ENCODE measurements at regions not wholly inside any gene's neighbourhood (a gene's known extent, or its start where the extent isn't known, plus 50 kb on each side); places are given as distances from the start of the nearest gene placed in this dataset.
A peak's percentile ranks its signal among the peaks of the same experiment; 100 is the strongest.

- no peak for DNase-seq
Observed at GRCh38 chr13:99027661-99028425, 50.0 kb upstream of the DOCK9 start.

GRCh38 chr13:99028890-99029289, 51.0 kb upstream of the DOCK9 start:
- DNase-seq = peak in 1 of 2 experiments; percentile 7

GRCh38 chr13:99029576-99029975, 51.7 kb upstream of the DOCK9 start:
- DNase-seq = no peak

DNA sequence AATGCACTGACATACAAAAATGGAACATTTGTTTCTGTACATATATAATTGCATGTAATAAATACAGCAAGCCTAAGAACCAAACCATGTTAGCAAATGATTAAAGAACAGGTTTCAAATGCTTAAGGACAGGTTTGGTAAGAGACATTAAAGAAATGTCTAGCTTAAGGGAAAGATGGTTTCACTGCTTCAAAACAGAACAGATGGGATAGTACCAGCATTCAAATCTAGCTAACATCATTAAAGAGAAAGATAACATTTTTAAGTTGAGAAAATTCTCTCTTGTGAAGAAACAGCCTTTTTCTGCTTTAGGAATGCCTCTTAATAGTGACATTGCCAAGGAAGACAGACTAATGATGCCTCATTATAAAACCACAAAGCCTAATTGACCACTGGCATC, 52.5 kb upstream of the DOCK9 start:
- DNase-seq = no peak

- no peak for DNase-seq
Observed at GRCh38 chr13:99031832-99032231, 54.0 kb upstream of the DOCK9 start.

GRCh38 chr13:99033814-99034213, 56.0 kb upstream of the DOCK9 start:
- DNase-seq = peak in 1 of 2 experiments; percentile 38

GRCh38 chr13:99034333-99035085, 56.6 kb upstream of the DOCK9 start:
- DNase-seq = no peak

DNA sequence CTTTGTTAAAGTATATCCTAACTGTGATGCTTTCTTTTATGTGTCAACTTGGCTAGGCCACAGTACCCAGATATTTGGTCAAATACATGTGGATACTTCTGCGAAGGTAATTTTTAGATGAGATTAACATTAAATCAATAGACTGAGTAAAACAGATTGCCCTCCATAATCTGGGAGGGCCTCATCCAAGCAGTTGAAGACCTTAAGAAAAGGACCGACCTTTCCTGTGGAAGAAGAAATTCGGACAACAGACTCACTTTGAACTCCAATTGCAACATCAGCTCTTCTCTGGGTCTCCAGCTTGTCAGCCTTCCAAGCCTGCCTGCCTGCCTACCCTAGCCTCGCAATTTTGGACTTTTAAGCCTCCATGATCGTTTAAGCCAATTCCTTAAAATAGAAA, 57.9 kb upstream of the DOCK9 start:
- no peak for DNase-seq

DNA sequence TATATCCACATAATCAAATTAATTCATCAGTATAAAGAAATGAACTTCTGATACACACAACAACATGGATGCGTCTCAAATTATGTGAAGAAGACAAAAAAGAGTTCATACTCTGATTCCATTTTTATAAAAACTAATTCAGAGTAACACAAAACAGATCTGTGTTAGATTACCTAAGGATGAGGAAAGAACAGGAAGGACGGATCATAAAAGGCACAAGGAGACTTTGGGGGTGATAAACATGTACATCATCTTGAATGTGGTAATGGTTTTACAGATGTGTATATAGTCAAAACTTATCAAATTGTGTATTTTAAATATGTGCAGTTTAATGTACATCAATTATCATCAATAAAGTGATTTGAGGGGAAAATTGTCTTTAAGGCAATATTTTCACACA, 59.9 kb upstream of the DOCK9 start:
- DNase-seq = no peak

DNA sequence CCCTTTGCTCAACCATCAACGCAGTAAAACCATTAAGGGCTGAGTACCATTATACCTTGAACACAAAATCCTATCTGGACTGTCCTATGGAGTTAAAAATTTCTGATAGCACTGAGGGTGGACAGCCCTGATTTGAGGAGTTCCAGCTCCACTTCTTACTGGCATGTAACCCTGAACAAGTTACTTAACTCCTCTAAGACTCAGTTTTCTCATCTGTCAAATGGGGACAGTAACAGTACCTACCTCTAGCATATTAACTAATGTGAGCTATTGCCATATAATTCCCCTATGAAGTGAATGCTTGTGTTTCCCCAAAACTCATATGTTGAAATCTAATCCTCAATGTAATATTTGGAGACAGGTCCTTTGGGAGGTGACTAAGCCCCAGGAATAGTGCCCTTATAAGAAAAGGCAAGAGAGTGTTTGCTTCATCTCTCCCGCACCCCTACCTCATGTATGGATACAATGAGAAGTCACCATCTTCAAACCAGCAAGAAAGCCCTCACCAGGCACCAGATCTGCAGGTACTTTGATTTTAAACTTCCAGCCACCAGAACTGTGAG, 61.9 kb upstream of the DOCK9 start:
- no peak for DNase-seq

- no peak for DNase-seq
Observed at GRCh38 chr13:99040536-99041131, 62.8 kb upstream of the DOCK9 start.

DNA sequence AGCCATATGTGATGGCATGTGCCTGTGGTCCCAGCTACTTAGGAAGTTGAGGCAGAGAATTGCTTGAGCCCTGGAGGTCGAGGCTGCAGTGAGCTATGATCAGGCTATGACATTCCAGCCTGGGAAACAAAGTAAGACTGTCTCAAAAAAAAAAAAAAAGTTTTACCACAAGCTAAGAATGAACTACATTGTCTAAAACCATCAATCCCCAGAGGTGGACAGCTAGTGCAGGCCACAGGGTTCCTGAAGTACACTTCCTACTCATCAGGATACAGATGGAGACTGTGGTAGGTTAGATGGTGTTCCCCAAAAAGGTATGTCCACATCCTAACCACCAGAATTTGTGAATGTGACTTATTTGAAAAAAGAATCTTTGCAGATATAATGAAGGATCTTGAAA, 63.5 kb upstream of the DOCK9 start:
- no peak for DNase-seq

- no peak for DNase-seq
Observed at GRCh38 chr13:99041788-99042187, 63.9 kb upstream of the DOCK9 start.

DNA sequence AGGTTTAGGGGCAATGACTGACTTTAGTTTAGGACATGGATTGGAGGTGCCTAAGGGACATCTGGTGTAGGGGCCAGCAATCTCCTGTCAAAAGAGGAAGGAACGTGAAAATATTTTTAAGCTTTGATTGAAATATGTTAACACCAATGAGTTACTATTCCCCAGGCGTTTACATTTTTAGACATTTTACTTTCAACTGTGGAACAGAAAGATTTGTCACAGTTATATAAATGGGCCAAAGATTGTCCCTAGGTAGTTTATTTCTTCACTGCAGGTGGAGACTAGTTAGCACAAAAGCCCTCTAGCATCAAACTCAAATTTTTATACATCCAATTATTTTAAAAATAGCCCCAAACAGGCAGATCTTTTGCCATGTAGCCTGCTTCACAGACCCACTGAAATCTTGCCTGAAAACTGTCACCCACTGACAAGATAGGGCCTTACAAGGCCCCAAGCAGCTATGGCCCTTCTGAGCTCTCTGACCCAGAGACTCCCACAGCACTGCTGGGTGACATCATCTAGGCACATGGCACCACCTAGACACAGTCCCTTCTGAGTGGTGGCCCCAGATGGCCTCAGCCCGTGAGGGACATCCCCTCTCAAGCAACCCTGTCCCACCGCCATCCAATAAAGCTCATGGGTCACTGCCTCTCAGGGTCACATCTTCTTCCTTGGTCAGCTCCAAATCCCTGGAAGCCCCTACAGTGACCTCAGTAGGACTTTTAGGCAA, 64.8 kb upstream of the DOCK9 start:
- no peak for DNase-seq

DNA sequence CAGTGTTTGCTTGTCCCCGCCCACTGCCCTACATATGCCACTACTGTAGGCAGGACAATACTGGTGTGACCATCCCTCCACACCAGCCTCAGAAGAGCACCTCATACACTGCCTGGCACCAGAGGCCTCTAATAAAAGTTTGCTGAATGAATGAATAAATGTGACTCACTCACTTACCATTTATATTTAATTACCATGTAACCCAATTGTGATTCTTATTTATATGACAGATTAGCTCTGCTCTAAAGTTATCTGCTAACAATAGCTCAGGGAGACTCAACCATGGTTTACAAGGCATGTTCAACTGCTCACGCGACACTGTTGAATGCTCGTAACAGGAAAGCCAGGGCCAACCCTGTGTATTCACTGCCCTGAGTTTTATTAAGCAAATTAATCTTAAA, 66.0 kb upstream of the DOCK9 start:
- DNase-seq = no peak

DNA sequence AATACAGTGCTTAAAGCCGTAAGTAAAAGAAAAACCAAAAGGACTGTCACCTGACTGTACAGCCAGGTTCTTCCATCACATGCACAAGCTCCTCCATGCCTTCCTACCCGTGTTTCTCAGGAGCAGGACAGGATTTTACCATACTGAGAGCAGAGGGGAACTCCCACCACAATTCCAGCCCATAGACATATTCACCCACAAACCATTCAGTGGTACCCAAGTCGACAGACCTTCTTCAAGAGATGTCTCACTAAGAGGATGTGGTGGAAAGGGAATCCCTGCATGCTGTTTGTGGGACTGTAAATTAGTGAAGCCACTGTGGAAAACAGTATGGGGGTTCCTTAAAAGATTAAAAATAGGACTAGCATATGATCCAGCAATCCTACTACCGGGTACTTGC, 66.9 kb upstream of the DOCK9 start:
- DNase-seq = no peak

- no peak for DNase-seq
Observed at GRCh38 chr13:99045396-99045795, 67.5 kb upstream of the DOCK9 start.

DNA sequence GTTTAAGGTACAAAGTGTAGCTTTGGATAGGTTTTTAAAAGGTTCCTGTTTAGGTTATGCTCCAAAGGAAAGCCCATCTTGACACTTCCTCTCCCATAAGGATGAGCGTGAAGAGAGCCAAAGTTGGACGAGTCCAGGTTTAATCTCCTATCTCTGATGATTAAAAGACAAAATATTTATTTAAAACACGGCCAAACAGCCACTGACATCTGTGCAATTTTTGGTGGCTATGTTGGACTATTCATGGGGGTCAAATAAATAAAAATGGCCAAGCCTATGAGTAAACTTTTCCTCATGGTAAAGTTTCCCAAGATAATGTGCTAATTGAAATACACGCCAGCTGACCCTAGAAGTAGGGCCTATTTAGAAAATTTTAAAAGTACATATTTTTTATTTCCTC, 69.0 kb upstream of the DOCK9 start:
- DNase-seq = no peak

- no peak for DNase-seq
Observed at GRCh38 chr13:99050983-99051488, 73.2 kb upstream of the DOCK9 start.

- DNase-seq = no peak
Observed at GRCh38 chr13:99051768-99052455, 74.0 kb upstream of the DOCK9 start.

DNA sequence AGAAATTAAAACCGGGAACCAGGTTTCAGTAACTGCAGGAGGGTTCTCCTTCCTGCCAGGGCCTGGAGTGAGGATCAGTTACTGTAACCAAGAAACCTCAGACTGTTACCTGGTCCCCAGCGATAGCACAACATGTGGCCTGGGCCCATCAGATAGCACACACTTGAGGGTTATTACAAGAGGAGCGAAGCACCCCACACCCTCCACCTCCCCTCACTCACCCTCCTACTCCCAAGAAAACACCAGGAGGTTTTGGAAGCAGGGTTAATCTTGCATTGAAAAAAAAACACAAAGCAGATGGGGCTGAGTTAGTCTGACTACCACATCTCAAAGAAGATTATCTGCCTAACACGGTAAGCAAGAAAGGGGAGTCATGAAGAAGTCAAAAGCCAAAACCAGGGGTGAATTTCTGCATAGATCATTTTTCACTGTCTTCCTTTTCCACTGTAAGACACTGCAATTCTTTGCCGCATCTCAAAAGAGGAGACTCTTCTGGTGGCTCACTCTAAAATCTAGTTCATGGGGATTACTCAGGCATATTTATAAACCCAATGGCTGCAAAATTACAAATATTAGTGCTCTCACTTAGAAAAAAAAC, 75.9 kb upstream of the DOCK9 start:
- DNase-seq = no peak

DNA sequence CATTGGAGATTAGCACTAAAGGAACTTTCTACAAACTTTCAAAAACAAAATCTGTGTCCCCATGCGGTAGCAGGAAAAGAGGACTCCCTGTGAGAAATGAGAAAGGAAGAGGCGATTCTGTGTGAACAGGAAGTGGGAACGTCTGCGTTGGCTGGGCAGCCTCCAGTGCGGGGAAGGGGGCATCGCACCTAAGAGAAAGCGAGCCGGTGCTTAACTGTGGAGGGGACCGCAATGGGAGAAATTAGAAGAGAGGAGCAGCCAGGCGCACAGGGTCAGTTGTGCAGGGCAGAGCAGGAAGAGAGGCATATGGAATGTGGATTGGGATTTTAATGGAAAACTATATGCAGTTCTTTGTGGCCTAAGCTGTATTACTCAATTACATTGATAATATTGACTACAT, 77.4 kb upstream of the DOCK9 start:
- no peak for DNase-seq

Measured in NCI-H1930 (cell line).